ENCODE measurements at regions not wholly inside any gene's neighbourhood (a gene's known extent, or its start where the extent isn't known, plus 50 kb on each side); places are given as distances from the start of the nearest gene placed in this dataset.
"Not testable (repeated sequence)": the region's sequence is repeated elsewhere in the genome, so short reads cannot be mapped to it uniquely, and the experiment has no call there.

- H3K9me3 ChIP-seq; H3K27me3 ChIP-seq; H3K4me1 ChIP-seq; H3K36me3 ChIP-seq; H3K4me3 ChIP-seq; intact Hi-C loops (cut with DNase I; ENCODE audit: low total_unique reads); H3K27ac ChIP-seq: not testable (repeated sequence)
- peak; percentile 39 to 55 (median 46) for TF ChIP-seq CTCF (IDR thresholded peaks at IDR 0.05)
- DNase-seq, result peak; percentile 16 to 32
Measured at GRCh38 chr16:16593156-16593863, 214.4 kb downstream of the NPIPA7 start.

DNA sequence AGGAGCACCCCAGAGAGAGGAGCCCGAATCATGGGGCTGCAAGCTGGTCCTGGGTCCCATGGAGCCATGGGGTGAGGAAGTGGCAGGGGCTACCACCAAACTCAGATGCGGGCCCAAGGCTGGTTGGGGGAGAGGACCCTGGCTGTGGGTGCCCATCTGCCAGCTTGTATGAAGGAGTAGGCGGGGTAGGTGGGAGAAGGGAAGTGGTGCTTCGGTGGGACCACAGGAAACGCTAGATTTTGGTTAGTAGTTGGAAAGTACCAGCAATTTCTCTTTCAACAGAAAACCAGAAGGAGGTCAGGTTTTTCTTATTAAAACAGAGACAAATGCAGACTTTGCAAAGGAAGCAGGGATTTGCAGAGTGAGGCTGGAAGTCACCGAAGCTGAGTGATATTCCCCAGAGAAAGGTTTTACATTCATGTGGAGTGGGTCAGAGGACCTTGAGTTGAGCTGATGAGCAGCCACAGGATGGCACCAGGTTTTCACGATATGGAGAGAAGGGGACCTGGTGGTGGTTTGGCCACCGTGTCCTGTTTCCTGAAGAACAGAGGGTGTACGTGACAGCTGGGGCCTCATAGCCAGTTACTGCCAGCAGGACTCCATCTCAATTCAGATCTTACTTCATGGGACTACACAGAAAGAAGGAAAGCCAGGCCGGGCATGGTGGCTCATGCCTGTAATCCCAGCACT lies 216.2 kb downstream of the NPIPA7 start:
- intact Hi-C loops (cut with DNase I; ENCODE audit: low total_unique reads); H3K27ac ChIP-seq; DNase-seq; H3K36me3 ChIP-seq; H3K4me1 ChIP-seq; H3K27me3 ChIP-seq; H3K9me3 ChIP-seq; H3K4me3 ChIP-seq: not testable (repeated sequence)

- H3K9me3 ChIP-seq; H3K27me3 ChIP-seq; H3K36me3 ChIP-seq; H3K27ac ChIP-seq; H3K4me3 ChIP-seq; DNase-seq; intact Hi-C loops (cut with DNase I; ENCODE audit: low total_unique reads); H3K4me1 ChIP-seq: not testable (repeated sequence)
Measured at GRCh38 chr16:16601239-16601638, 222.3 kb downstream of the NPIPA7 start.

GRCh38 chr16:16607401-16608082 lies 228.6 kb downstream of the NPIPA7 start:
- H3K27me3 ChIP-seq; H3K4me1 ChIP-seq; H3K27ac ChIP-seq; intact Hi-C loops (cut with DNase I; ENCODE audit: low total_unique reads); H3K36me3 ChIP-seq; H3K4me3 ChIP-seq; H3K9me3 ChIP-seq; DNase-seq: not testable (repeated sequence)

DNA sequence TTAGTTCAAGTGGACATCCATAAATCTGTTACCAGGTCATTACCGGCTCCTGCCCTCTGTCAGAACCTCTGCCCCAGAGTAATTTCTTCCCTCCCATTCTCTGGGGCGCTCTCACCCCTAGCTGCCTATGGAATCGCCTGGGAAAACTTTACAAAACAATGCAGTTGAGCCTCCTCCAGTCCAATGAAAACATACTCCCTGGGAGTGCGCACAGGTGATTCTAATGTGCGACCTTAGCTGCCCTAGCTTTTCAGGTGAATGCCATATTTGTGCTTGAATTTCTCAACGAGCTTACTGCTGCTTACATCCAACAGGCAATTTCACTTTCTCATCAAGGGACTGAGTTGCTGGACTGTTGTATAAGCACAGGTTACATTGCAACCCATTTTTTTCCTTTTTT lies 230.7 kb downstream of the NPIPA7 start:
- H3K4me1 ChIP-seq; intact Hi-C loops (cut with DNase I; ENCODE audit: low total_unique reads); H3K27me3 ChIP-seq; H3K36me3 ChIP-seq; H3K4me3 ChIP-seq; H3K27ac ChIP-seq; DNase-seq; H3K9me3 ChIP-seq: not testable (repeated sequence)

DNA sequence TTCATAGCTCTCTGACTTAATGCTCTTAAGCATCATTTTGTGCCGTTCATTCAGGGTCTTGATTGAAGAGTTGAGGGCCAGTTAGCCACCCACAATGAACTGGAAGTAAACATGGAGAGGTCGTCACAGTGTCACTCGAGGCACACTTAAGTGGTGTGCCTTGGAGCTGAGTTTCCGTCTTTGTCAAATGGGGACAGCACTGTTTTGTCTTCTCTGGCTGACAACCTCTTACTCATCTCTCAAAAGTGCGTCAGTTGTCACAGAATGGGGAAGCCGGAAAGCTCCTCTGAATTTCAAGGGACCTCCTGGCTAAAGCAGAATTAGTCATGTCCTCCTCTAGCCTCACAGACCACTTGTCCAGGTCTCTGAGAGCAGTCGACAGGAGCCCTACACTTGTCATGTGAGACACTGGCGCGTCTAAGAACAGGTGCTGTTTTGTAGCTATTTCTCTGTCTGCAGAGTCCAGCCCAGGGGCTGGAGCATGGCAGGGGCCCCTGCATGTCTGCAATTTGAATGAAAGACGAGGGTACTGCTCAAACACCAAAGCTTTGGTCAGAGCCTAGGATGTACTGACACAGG lies 231.5 kb downstream of the NPIPA7 start:
- H3K36me3 ChIP-seq; H3K4me3 ChIP-seq; intact Hi-C loops (cut with DNase I; ENCODE audit: low total_unique reads); DNase-seq; H3K9me3 ChIP-seq; H3K27me3 ChIP-seq; H3K27ac ChIP-seq; H3K4me1 ChIP-seq: not testable (repeated sequence)

DNA sequence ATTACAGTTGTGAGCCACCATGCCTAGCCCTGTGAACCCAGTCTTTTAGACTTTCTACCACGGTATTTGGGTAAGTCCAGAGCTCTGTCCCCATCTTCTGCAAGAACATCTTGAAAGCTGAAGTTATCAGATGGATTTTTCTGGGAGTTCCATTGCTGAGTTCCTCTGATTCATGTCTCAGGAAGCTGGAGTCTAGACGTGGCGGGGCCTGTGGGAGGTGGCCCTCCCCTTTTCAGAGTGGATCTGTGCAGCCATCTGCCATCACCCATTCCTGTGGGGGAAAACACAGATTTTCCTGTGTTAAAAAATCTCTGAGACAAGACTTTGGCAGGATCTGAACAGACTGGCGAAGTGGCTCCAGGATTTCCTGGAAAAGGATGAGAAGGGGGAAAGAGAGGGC lies 234.3 kb downstream of the NPIPA7 start:
- H3K9me3 ChIP-seq; H3K27me3 ChIP-seq; DNase-seq; intact Hi-C loops (cut with DNase I; ENCODE audit: low total_unique reads); H3K4me3 ChIP-seq; H3K36me3 ChIP-seq; H3K27ac ChIP-seq; H3K4me1 ChIP-seq: not testable (repeated sequence)

DNA sequence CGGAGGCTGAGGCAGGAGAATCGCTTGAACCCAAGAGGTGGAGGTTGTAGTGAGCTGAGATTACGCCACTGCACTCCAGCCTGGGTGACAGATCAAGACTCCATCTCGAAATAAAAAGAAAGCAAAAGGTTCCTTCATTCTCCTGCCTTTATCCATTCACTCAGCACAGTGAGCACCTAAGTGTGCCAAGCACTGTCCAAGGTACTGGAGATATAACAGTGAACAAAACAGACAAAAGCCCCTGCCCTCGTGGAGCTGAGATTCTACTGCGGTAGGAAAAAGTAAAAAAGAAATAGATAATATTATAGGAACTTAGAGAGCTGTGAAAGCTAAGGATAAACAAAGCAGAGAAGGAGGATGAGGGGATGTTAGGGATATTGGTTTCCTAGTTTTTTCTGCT lies 235.5 kb downstream of the NPIPA7 start:
- H3K4me3 ChIP-seq; DNase-seq; intact Hi-C loops (cut with DNase I; ENCODE audit: low total_unique reads): not testable (repeated sequence)

GRCh38 chr16:16618963-16619465 lies 240.1 kb downstream of the NPIPA7 start:
- H3K27me3 ChIP-seq; intact Hi-C loops (cut with DNase I; ENCODE audit: low total_unique reads): not testable (repeated sequence)

More for the DNA sequence above, 235.5 kb downstream of the NPIPA7 start:
- not testable (repeated sequence) for H3K9me3 ChIP-seq, H3K4me1 ChIP-seq, H3K36me3 ChIP-seq, H3K27me3 ChIP-seq, H3K27ac ChIP-seq

GRCh38 chr16:16624367-16624766 lies 245.4 kb downstream of the NPIPA7 start:
- intact Hi-C loops (cut with DNase I; ENCODE audit: low total_unique reads); H3K9me3 ChIP-seq; DNase-seq; H3K36me3 ChIP-seq; H3K27me3 ChIP-seq; H3K27ac ChIP-seq; H3K4me1 ChIP-seq; H3K4me3 ChIP-seq: not testable (repeated sequence)

More at GRCh38 chr16:16618963-16619465, 240.1 kb downstream of the NPIPA7 start:
- not testable (repeated sequence) for DNase-seq, H3K36me3 ChIP-seq, H3K4me3 ChIP-seq, H3K4me1 ChIP-seq, H3K9me3 ChIP-seq, H3K27ac ChIP-seq

- DNase-seq; H3K9me3 ChIP-seq; intact Hi-C loops (cut with DNase I; ENCODE audit: low total_unique reads); H3K36me3 ChIP-seq; H3K4me1 ChIP-seq; H3K4me3 ChIP-seq; H3K27me3 ChIP-seq; H3K27ac ChIP-seq: not testable (repeated sequence)
Measured at GRCh38 chr16:16625140-16625539, 246.2 kb downstream of the NPIPA7 start.

DNA sequence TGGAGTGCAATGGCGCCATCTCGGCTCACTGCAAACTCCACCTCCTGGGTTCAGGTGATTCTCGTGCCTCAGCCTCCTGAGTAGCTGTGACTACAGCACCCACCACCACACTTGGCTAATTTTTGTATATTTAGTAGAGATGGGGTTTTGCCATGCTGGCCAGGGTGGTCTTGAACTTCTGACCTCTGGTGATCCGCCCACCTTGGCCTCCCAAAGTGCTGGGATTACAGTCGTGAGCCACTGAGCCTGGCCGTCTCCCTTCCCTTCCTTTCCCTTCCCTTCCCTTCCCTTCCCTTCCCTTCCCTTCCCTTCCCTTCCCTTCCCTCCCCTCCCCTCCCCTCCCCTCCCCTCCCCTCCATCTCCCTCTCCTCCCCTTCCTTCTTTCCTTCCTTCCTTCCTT lies 248.9 kb downstream of the NPIPA7 start:
- H3K4me3 ChIP-seq; H3K36me3 ChIP-seq; intact Hi-C loops (cut with DNase I; ENCODE audit: low total_unique reads); DNase-seq; H3K27ac ChIP-seq; H3K9me3 ChIP-seq; H3K4me1 ChIP-seq; H3K27me3 ChIP-seq: not testable (repeated sequence)

All from uterus (tissue), 3 donors.